ENCODE measurements at regions not wholly inside any gene's neighbourhood (a gene's known extent, or its start where the extent isn't known, plus 50 kb on each side); places are given as distances from the start of the nearest gene placed in this dataset.

GRCh38 chr2:191598296-191598695, 79.6 kb upstream of the NABP1 start:
- Mint-ChIP-seq H3K4me1 (no peaks in the 10 kb centered on the region), H3K27me3 (no peaks in the 10 kb centered on the region)

GRCh38 chr2:191601060-191601459, 76.9 kb upstream of the NABP1 start:
- no peaks in the 10 kb centered on the region for H3K9me3 Mint-ChIP-seq
- no peaks in the 10 kb centered on the region for H3K36me3 Mint-ChIP-seq
- H3K4me3 Mint-ChIP-seq: no peak overlapping the region
- H3K27me3 Mint-ChIP-seq: no peaks in the 10 kb centered on the region
- no peak overlapping the region for H3K27ac Mint-ChIP-seq
- no peaks in the 10 kb centered on the region for H3K4me1 Mint-ChIP-seq

More at GRCh38 chr2:191598296-191598695, 79.6 kb upstream of the NABP1 start:
- Mint-ChIP-seq H3K36me3 (no peaks in the 10 kb centered on the region), H3K9me3 (no peaks in the 10 kb centered on the region), H3K27ac (no peak overlapping the region), H3K4me3 (no peak overlapping the region)

GRCh38 chr2:191604154-191604553, 73.8 kb upstream of the NABP1 start:
- H3K27me3 Mint-ChIP-seq: no peaks in the 10 kb centered on the region
- no peak overlapping the region for H3K27ac Mint-ChIP-seq
- H3K4me1 Mint-ChIP-seq: no peaks in the 10 kb centered on the region
- H3K4me3 Mint-ChIP-seq: no peak overlapping the region
- H3K9me3 Mint-ChIP-seq: no peaks in the 10 kb centered on the region
- no peaks in the 10 kb centered on the region for H3K36me3 Mint-ChIP-seq

- no peaks in the 10 kb centered on the region for H3K9me3 Mint-ChIP-seq
- no peak overlapping the region for H3K27ac Mint-ChIP-seq
- H3K36me3 Mint-ChIP-seq: no peaks in the 10 kb centered on the region
- no peak overlapping the region for H3K4me3 Mint-ChIP-seq
- H3K4me1 Mint-ChIP-seq: no peaks in the 10 kb centered on the region
- H3K27me3 Mint-ChIP-seq: no peaks in the 10 kb centered on the region
Observed at GRCh38 chr2:191607096-191607495, 70.8 kb upstream of the NABP1 start.

- H3K27ac Mint-ChIP-seq: no peak overlapping the region
- H3K36me3 Mint-ChIP-seq: no peaks in the 10 kb centered on the region
- H3K4me1 Mint-ChIP-seq: peaks cover 7% of the 10 kb centered on the region
- H3K4me3 Mint-ChIP-seq: no peak overlapping the region
- no peaks in the 10 kb centered on the region for H3K9me3 Mint-ChIP-seq
- H3K27me3 Mint-ChIP-seq: no peaks in the 10 kb centered on the region
Observed at GRCh38 chr2:191610756-191611155, 67.2 kb upstream of the NABP1 start.

- no peak overlapping the region for H3K27ac Mint-ChIP-seq
- H3K4me1 Mint-ChIP-seq: peaks cover 15% of the 10 kb centered on the region
- no peaks in the 10 kb centered on the region for H3K27me3 Mint-ChIP-seq
- no peaks in the 10 kb centered on the region for H3K36me3 Mint-ChIP-seq
- no peaks in the 10 kb centered on the region for H3K9me3 Mint-ChIP-seq
- H3K4me3 Mint-ChIP-seq: no peak overlapping the region
Observed at GRCh38 chr2:191611614-191612013, 66.3 kb upstream of the NABP1 start.

GRCh38 chr2:191612496-191612895, 65.4 kb upstream of the NABP1 start:
- no peaks in the 10 kb centered on the region for H3K9me3 Mint-ChIP-seq
- H3K36me3 Mint-ChIP-seq: no peaks in the 10 kb centered on the region
- peaks cover 20% of the 10 kb centered on the region for H3K4me1 Mint-ChIP-seq
- H3K4me3 Mint-ChIP-seq: no peak overlapping the region
- H3K27ac Mint-ChIP-seq: no peak overlapping the region
- no peaks in the 10 kb centered on the region for H3K27me3 Mint-ChIP-seq

GRCh38 chr2:191614759-191615158, 63.2 kb upstream of the NABP1 start:
- no peaks in the 10 kb centered on the region for H3K36me3 Mint-ChIP-seq
- no peak overlapping the region for H3K4me3 Mint-ChIP-seq
- peaks cover 42% of the 10 kb centered on the region for H3K4me1 Mint-ChIP-seq
- no peak overlapping the region for H3K27ac Mint-ChIP-seq
- H3K27me3 Mint-ChIP-seq: no peaks in the 10 kb centered on the region
- H3K9me3 Mint-ChIP-seq: no peaks in the 10 kb centered on the region

GRCh38 chr2:191615596-191615995, 62.3 kb upstream of the NABP1 start:
- Mint-ChIP-seq H3K27me3 (no peaks in the 10 kb centered on the region), H3K4me1 (peaks cover 47% of the 10 kb centered on the region), H3K9me3 (no peaks in the 10 kb centered on the region), H3K4me3 (no peak overlapping the region), H3K27ac (peak overlapping the region; percentile 13), H3K36me3 (peaks cover 2% of the 10 kb centered on the region)

- Mint-ChIP-seq H3K27me3 (no peaks in the 10 kb centered on the region), H3K27ac (peak overlapping the region; percentile 94), H3K4me3 (peak overlapping the region; percentile 66), H3K4me1 (peaks cover 60% of the 10 kb centered on the region), H3K9me3 (peaks cover 5% of the 10 kb centered on the region), H3K36me3 (peaks cover 6% of the 10 kb centered on the region)
Observed at GRCh38 chr2:191617575-191617974, 60.4 kb upstream of the NABP1 start.

GRCh38 chr2:191618046-191618780, 59.7 kb upstream of the NABP1 start:
- Mint-ChIP-seq H3K36me3 (peaks cover 6% of the 10 kb centered on the region), H3K4me1 (peaks cover 61% of the 10 kb centered on the region)

GRCh38 chr2:191618786-191619185, 59.1 kb upstream of the NABP1 start:
- peaks cover 67% of the 10 kb centered on the region for H3K4me1 Mint-ChIP-seq
- H3K27ac Mint-ChIP-seq: peak overlapping the region; percentile 94
- H3K4me3 Mint-ChIP-seq: peak overlapping the region; percentile 39

More at GRCh38 chr2:191618046-191618780, 59.7 kb upstream of the NABP1 start:
- H3K9me3 Mint-ChIP-seq: peaks cover 5% of the 10 kb centered on the region
- no peaks in the 10 kb centered on the region for H3K27me3 Mint-ChIP-seq
- peak overlapping the region; percentile 39 for H3K4me3 Mint-ChIP-seq
- H3K27ac Mint-ChIP-seq: peak overlapping the region; percentile 94

GRCh38 chr2:191620144-191620543, 57.8 kb upstream of the NABP1 start:
- H3K4me3 Mint-ChIP-seq: no peak overlapping the region
- H3K27ac Mint-ChIP-seq: peak overlapping the region; percentile 96
- H3K36me3 Mint-ChIP-seq: peaks cover 6% of the 10 kb centered on the region
- H3K9me3 Mint-ChIP-seq: peaks cover 5% of the 10 kb centered on the region
- no peaks in the 10 kb centered on the region for H3K27me3 Mint-ChIP-seq
- H3K4me1 Mint-ChIP-seq: peaks cover 76% of the 10 kb centered on the region

More at GRCh38 chr2:191618786-191619185, 59.1 kb upstream of the NABP1 start:
- Mint-ChIP-seq H3K27me3 (no peaks in the 10 kb centered on the region), H3K36me3 (peaks cover 6% of the 10 kb centered on the region), H3K9me3 (peaks cover 5% of the 10 kb centered on the region)

- H3K4me1 Mint-ChIP-seq: peaks cover 80% of the 10 kb centered on the region
- no peaks in the 10 kb centered on the region for H3K27me3 Mint-ChIP-seq
- peaks cover 6% of the 10 kb centered on the region for H3K36me3 Mint-ChIP-seq
- H3K9me3 Mint-ChIP-seq: peaks cover 5% of the 10 kb centered on the region
- H3K4me3 Mint-ChIP-seq: no peak overlapping the region
- no peak overlapping the region for H3K27ac Mint-ChIP-seq
Observed at GRCh38 chr2:191622374-191623320, 55.3 kb upstream of the NABP1 start.

GRCh38 chr2:191625016-191625415, 52.9 kb upstream of the NABP1 start:
- Mint-ChIP-seq H3K27me3 (no peaks in the 10 kb centered on the region), H3K27ac (peak overlapping the region; percentile 6), H3K9me3 (peaks cover 5% of the 10 kb centered on the region), H3K36me3 (peaks cover 7% of the 10 kb centered on the region), H3K4me1 (peaks cover 76% of the 10 kb centered on the region), H3K4me3 (no peak overlapping the region)

GRCh38 chr2:191625446-191625845, 52.5 kb upstream of the NABP1 start:
- H3K36me3 Mint-ChIP-seq: peaks cover 6% of the 10 kb centered on the region
- no peak overlapping the region for H3K4me3 Mint-ChIP-seq
- H3K9me3 Mint-ChIP-seq: peaks cover 5% of the 10 kb centered on the region
- H3K27me3 Mint-ChIP-seq: no peaks in the 10 kb centered on the region
- H3K4me1 Mint-ChIP-seq: peaks cover 75% of the 10 kb centered on the region
- no peak overlapping the region for H3K27ac Mint-ChIP-seq
